Left ventricle myocardium inferior (tissue), 1 donor: ENCODE measurements at regions not wholly inside any gene's neighbourhood (a gene's known extent, or its start where the extent isn't known, plus 50 kb on each side); places are given as distances from the start of the nearest gene placed in this dataset.

Experiments used
- DNase-seq: peaks from one replicate; pipeline ENCODE4 v3.0.0-alpha.2; 2020
- H3K27ac ChIP-seq: fragments of 200-600 bp; replicated peaks from 2 replicates; pipeline ENCODE4 v1.8.0; 2021
- H3K27me3 ChIP-seq: fragments of 200-600 bp; 2 replicates; pipeline ENCODE4 v1.8.0; 2021; ENCODE audit warnings: low read depth
- H3K36me3 ChIP-seq: fragments of 200-600 bp; 2 replicates; pipeline ENCODE4 v1.8.0; 2021
- H3K4me1 ChIP-seq: fragments of 200-600 bp; 2 replicates; pipeline ENCODE4 v1.8.0; 2021
- H3K4me3 ChIP-seq: fragments of 200-600 bp; 2 replicates; pipeline ENCODE4 v1.8.0; 2021; ENCODE audit warnings: mild to moderate bottlenecking, moderate library complexity
- H3K9me3 ChIP-seq: fragments of 200-600 bp; replicated peaks from 2 replicates; pipeline ENCODE4 v1.8.0; 2021
- CTCF ChIP-seq: fragments of 200-600 bp; IDR thresholded peaks from 2 replicates; pipeline ENCODE4 v1.8.0; 2021; ENCODE audit warnings: antibody characterized with exemption, mild to moderate bottlenecking, borderline replicate concordance
- intact Hi-C: fragments of 100-400 bp; cut with micrococcal nuclease; formaldehyde crosslinking; loops from one replicate; pipeline ENCODE4 v1.11.0; 2022
- donor health status: DM: no; HTN: yes; CAD: no; lungs with severe emphysema.

- H3K9me3 ChIP-seq, result no peaks in the 10 kb centered on the region
- H3K27ac ChIP-seq, result no peak overlapping the region
- H3K4me3 ChIP-seq, result no peak overlapping the region
- no peaks in the 10 kb centered on the region for H3K27me3 ChIP-seq
- H3K4me1 ChIP-seq, result peaks cover 51% of the 10 kb centered on the region
- H3K36me3 ChIP-seq, result no peaks in the 10 kb centered on the region
- no peak for TF ChIP-seq CTCF
- intact Hi-C loops, result no loop called here
- no peak for DNase-seq
Measured at GRCh38 chr12:77342253-77342652, 276.9 kb upstream of the E2F7 start.

GRCh38 chr12:77339610-77340009, 274.2 kb upstream of the E2F7 start:
- Histone ChIP-seq H3K4me3 (no peak overlapping the region), H3K9me3 (no peaks in the 10 kb centered on the region), H3K4me1 (peaks cover 24% of the 10 kb centered on the region), H3K36me3 (no peaks in the 10 kb centered on the region), H3K27me3 (no peaks in the 10 kb centered on the region), H3K27ac (no peak overlapping the region)
- no peak for TF ChIP-seq CTCF
- intact Hi-C loops, result no loop called here
- DNase-seq, result no peak

GRCh38 chr12:77337362-77337761, 272.0 kb upstream of the E2F7 start:
- H3K4me1 ChIP-seq, result peaks cover 2% of the 10 kb centered on the region
- intact Hi-C loops, result no loop called here
- no peak for DNase-seq
- H3K27me3 ChIP-seq, result no peaks in the 10 kb centered on the region
- H3K36me3 ChIP-seq, result no peaks in the 10 kb centered on the region
- H3K9me3 ChIP-seq, result no peaks in the 10 kb centered on the region
- no peak for TF ChIP-seq CTCF
- H3K4me3 ChIP-seq, result no peak overlapping the region
- H3K27ac ChIP-seq, result no peak overlapping the region

GRCh38 chr12:77334806-77335205, 269.4 kb upstream of the E2F7 start:
- H3K4me1 ChIP-seq, result no peaks in the 10 kb centered on the region
- no peak for TF ChIP-seq CTCF
- DNase-seq, result no peak
- H3K36me3 ChIP-seq, result no peaks in the 10 kb centered on the region
- no peak overlapping the region for H3K4me3 ChIP-seq
- H3K9me3 ChIP-seq, result no peaks in the 10 kb centered on the region
- no peaks in the 10 kb centered on the region for H3K27me3 ChIP-seq
- intact Hi-C loops, result no loop called here
- no peak overlapping the region for H3K27ac ChIP-seq

GRCh38 chr12:77328326-77328725, 263.0 kb upstream of the E2F7 start:
- no peak for TF ChIP-seq CTCF
- Histone ChIP-seq H3K9me3 (no peaks in the 10 kb centered on the region), H3K4me3 (no peak overlapping the region), H3K36me3 (no peaks in the 10 kb centered on the region), H3K27me3 (peaks cover 7% of the 10 kb centered on the region), H3K4me1 (peaks cover 21% of the 10 kb centered on the region), H3K27ac (no peak overlapping the region)
- intact Hi-C loops, result no loop called here
- no peak for DNase-seq
